AG04450 (cell line): ENCODE measurements at regions not wholly inside any gene's neighbourhood (a gene's known extent, or its start where the extent isn't known, plus 50 kb on each side); places are given as distances from the start of the nearest gene placed in this dataset.

Experiments
- CTCF ChIA-PET: fragments of 300-600, 350-600 bp; formaldehyde crosslinking; extraction: SDS; loops from one replicate; lab custom pipeline; 2022; ENCODE audit warnings: antibody characterized with exemption, inconsistent platforms; lab: Charles Lee
- POLR2A ChIA-PET: fragments of 350-600 bp; formaldehyde crosslinking; extraction: SDS; loops from one replicate; lab custom pipeline; 2021; ENCODE audit warnings: antibody characterized with exemption, inconsistent platforms; lab: Yijun Ruan, JAX
- DNase-seq: peaks from one replicate; pipeline ENCODE4 v3.0.0-alpha.2; 2011; ENCODE audit warnings: low read depth, low spot score
- H3K27ac ChIP-seq: one replicate; pipeline ENCODE4 v1.5.1; 2012; ENCODE audit warnings: low read depth, low read length, control low read depth
- H3K27me3 ChIP-seq: one replicate; pipeline ENCODE4 v1.6.0; 2012; ENCODE audit warnings: low read length; ENCODE audit not compliant: control insufficient read depth, insufficient read depth
- H3K4me3 ChIP-seq: 2 replicates; pipeline ENCODE4 v1.5.1; 2011; ENCODE audit warnings: mild to moderate bottlenecking, low read depth, low read length, control low read depth
- H3K9me3 ChIP-seq: 2 replicates; pipeline ENCODE4 v1.5.1; 2012; ENCODE audit warnings: low read length; ENCODE audit not compliant: control insufficient read depth, insufficient read depth
- TF ChIP-seq, protein P1 (sequence below): IDR thresholded peaks from 2 replicates; pipeline ENCODE4 v1.5.1; 2011; ENCODE audit warnings: low read depth, low read length, control low read depth, inconsistent platforms

DNA sequence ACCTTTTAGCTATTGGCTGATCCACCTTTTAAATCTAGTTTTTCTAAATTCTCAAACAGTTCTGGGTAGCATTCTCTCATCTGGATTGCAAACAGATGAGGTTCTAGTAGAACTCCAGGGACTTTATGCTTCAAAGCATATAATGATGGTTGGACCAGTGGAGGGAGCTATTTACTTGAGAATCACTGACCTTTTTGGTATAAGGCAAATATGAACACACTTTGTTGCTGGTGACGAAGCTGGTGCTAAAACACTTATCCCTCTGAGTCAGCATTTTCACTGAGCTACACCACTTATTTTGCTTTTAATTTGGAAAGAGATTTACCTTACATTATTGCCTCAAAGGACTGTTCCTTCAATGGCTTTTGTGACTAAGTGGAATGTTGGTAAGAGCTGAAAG is 58.6 kb upstream of the SLITRK3 start:
- POLR2A ChIA-PET, result no interaction called here
- CTCF ChIA-PET, result interaction anchor here (0.6 to 1.6 kb wide), 3 partner anchors 48 to 761 kb away, joined by 3 to 5 read pairs (median 4); no protein-coding TSS in a partner anchor
- TF ChIP-seq, protein P1, sequence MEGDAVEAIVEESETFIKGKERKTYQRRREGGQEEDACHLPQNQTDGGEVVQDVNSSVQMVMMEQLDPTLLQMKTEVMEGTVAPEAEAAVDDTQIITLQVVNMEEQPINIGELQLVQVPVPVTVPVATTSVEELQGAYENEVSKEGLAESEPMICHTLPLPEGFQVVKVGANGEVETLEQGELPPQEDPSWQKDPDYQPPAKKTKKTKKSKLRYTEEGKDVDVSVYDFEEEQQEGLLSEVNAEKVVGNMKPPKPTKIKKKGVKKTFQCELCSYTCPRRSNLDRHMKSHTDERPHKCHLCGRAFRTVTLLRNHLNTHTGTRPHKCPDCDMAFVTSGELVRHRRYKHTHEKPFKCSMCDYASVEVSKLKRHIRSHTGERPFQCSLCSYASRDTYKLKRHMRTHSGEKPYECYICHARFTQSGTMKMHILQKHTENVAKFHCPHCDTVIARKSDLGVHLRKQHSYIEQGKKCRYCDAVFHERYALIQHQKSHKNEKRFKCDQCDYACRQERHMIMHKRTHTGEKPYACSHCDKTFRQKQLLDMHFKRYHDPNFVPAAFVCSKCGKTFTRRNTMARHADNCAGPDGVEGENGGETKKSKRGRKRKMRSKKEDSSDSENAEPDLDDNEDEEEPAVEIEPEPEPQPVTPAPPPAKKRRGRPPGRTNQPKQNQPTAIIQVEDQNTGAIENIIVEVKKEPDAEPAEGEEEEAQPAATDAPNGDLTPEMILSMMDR, result no peak

More for the DNA sequence above, 58.6 kb upstream of the SLITRK3 start:
- Histone ChIP-seq H3K27me3 (no peaks in the 10 kb centered on the region), H3K27ac (no peak overlapping the region), H3K9me3 (no peaks in the 10 kb centered on the region), H3K4me3 (no peak overlapping the region)
- no peak for DNase-seq
